Activated CD8-positive, alpha-beta memory T cell treated with anti-CD3 and anti-CD28 coated beads for 36 hours (primary cell): ENCODE measurements at regions not wholly inside any gene's neighbourhood (a gene's known extent, or its start where the extent isn't known, plus 50 kb on each side); places are given as distances from the start of the nearest gene placed in this dataset.
"Not testable (repeated sequence)": the region's sequence is repeated elsewhere in the genome, so short reads cannot be mapped to it uniquely, and the experiment has no call there.

Experiments
- CTCF ChIA-PET: fragments of 350-600 bp; sonication (Branson Sonifier 250); formaldehyde crosslinking; loops from one replicate; lab custom pipeline; 2021; ENCODE audit warnings: antibody characterized with exemption; lab: Charles Lee
- POLR2A ChIA-PET: fragments of 350-600 bp; sonication (Branson Sonifier 250); formaldehyde crosslinking; loops from one replicate; lab custom pipeline; 2021; ENCODE audit warnings: antibody characterized with exemption; lab: Charles Lee

DNA sequence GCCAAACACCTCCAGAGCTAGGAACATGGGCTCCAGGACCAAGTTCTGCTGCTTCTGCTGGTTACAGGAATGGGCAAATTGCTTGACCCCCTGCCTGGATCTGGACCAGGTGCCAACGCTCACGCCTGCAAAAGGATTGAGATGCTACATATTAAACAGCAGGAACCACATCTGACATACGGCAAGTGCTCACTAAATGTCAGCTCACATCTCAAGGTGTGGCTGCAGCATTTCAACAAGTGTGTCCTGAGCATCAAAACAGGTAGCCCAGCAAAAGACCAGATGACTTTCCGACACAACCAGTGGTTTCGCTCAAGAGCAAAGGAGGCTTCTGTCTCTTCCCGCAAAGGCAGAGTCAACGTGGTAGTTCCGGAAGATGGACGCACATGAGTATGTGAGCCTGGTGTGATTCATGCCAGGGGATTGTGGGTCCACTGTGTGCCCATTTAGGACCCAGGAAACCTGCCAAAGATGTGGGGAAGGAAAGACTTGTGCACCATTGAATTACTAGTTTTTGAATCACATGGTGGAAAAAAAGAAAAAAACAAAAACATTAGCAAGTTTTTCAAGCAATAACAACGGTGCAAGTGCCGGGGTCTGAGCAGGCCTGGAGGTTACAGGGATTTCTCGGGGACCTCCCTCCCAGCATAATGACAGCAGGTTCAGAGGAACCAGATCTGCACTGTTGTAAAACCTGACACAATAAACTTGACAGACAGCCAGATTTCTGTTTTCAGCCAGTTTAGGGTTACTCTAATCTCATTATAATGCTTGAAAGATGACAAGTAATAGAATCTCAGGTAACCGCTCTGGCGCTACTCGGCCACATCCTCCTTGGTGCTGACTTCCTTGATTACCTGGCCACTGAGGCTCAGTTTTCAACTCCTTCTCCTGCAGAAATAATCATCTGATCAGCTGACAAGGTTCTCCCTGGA, 77.9 kb downstream of the SOX1 start:
- POLR2A ChIA-PET = no interaction called here
- CTCF ChIA-PET = no interaction called here

- CTCF ChIA-PET = no interaction called here
- POLR2A ChIA-PET = no interaction called here
Observed at GRCh38 chr13:112145551-112146360, 78.8 kb downstream of the SOX1 start.

DNA sequence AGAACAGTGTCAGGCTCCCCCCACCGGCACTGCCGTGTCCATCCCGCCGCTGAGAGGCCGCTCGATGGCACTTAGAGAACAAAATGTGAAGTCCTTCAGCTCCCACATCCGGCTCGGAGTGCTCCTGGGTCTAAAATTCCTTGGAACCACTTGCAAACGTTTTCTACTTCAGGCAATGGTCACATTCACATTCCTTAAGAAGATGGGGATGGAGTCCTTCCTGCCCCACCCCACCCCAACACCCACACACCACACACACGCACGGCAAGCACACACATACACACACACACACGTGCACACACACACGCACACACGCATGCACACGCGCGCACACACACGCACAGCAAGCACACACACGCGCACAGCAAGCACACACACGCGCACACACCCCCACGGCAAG, 83.4 kb downstream of the SOX1 start:
- ChIA-PET CTCF (no interaction called here), POLR2A (no interaction called here)

DNA sequence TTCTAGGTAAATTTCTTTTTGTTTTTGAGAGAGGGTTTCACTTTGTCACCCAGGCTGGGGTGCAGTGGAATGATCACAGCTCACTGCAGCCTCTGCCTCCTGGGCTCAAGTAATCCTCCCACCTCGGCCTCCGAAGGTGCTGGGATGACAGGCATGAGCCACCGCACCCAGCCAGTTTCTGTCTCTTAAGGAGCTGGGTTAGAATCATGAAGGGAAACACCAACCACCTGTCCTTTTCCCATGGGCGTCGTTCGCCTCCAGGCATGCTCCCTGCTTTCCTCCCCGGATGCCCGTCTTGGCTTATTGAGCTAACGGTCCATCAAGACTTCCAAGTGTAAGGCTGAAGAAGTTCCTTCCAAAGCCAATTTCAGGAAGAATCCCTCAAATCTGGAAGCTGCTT, 85.9 kb downstream of the SOX1 start:
- ChIA-PET POLR2A (no interaction called here), CTCF (no interaction called here)

DNA sequence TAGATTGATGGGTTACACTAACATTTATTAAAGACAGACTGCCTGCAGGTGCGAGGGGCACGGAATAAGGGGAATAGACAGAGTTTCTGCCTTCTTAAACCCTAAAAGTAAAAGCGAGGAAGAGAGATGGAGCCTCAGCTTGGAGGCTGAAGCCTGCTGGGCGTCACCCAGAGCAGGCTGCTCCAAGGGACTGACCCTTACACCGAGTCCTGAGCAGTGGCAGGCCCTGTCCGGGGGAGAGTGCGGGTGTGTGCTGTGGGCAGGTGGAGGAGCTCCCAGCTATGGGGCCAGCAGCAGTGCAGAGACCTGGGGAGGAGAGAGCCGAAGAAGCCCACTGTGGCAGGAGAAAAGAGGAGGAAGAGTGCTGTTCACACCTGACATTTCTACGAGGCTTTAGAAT, 86.4 kb downstream of the SOX1 start:
- POLR2A ChIA-PET = no interaction called here
- CTCF ChIA-PET = no interaction called here

DNA sequence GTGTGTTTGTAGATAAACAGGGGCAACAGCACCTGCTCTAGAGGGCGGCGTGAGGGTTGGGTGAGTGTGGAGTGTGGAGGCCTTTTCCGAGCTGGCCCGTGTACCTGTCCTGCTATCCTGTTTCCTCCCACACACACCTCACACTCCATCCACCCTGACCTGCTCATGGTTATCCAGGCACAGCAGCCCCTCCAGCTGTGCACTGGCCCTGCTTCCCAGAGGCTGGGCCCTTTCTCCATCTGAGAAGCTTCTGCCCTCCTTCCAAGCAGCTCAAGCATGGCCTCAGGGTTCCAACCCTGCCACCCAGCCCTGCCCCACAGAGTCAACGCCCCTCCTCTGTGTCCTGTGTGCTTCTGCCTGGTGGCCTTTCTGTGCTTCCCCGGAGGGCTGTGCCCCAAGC, 86.9 kb downstream of the SOX1 start:
- CTCF ChIA-PET = no interaction called here
- POLR2A ChIA-PET = no interaction called here

- CTCF ChIA-PET = no interaction called here
- POLR2A ChIA-PET = no interaction called here
Observed at GRCh38 chr13:112154301-112155060, 87.5 kb downstream of the SOX1 start.

DNA sequence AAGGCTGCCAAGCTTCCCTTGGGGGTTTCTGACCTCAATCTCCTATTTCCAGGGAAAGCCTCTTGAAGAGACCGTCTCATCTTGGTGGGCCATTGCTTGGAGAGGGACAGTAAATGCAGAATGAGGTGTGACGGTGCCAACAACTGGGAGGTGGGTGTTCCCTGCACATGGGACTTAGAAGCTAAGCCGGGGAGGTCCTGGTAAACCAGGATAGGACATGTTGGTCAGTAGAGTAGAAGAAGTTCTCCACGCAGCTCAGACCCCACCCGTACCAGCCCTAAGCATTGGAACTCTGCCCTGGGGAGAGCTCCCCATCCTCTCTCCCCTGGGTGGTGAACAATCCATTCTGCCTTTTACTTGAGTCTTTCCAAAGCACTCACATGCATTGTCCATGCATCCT, 92.0 kb downstream of the SOX1 start:
- CTCF ChIA-PET = no interaction called here

DNA sequence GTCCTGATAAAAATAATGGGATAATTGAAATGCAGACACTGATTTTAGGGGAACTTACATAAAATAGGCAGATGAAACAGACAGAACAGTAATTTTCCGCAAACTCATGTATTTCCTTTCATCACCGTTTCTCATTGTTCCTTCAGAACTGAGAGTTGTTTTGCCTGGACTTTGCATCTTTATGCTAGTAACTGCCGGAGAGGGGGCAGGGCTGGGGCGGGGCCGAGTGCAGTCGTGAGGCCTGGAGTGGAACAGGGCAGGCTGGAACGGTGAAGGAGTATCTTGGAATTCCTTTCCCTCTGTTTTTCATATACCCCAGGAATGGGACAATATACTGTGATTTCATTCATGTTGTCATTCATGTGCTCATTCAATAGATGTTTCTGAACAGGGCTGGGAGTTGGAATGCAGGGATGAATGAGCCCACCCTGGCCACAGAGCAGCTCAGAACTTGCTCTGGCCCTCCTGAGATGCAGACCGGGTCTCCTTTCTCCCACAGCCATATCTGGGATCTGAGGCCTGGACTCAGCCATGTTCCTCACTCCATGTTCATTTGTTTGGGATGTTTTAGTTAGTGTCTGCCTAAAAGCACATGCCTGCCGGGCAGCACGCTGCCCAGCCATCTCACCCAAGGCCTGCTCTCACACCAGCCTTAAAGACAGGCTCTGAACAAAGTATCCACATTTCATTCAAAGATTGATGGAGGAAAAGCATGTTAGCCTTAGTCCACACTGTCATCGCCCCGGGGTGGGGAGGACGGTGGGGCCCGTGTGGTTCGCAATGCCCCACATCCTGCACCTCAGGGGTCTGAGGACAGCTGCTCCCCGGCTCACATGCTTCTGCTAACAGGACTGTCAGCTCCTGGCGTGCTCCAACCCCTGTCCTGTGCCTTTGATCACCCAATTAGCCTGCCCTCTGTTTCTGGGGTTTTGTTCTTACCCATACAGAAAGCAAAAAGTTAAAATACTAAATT, 92.9 kb downstream of the SOX1 start:
- ChIA-PET CTCF (no interaction called here), POLR2A (no interaction called here)

More for the DNA sequence above, 92.0 kb downstream of the SOX1 start:
- POLR2A ChIA-PET = no interaction called here

- ChIA-PET CTCF (no interaction called here), POLR2A (no interaction called here)
Observed at GRCh38 chr13:112160558-112160957, 93.6 kb downstream of the SOX1 start.

GRCh38 chr13:112161521-112162301, 94.8 kb downstream of the SOX1 start:
- ChIA-PET POLR2A (no interaction called here), CTCF (no interaction called here)

DNA sequence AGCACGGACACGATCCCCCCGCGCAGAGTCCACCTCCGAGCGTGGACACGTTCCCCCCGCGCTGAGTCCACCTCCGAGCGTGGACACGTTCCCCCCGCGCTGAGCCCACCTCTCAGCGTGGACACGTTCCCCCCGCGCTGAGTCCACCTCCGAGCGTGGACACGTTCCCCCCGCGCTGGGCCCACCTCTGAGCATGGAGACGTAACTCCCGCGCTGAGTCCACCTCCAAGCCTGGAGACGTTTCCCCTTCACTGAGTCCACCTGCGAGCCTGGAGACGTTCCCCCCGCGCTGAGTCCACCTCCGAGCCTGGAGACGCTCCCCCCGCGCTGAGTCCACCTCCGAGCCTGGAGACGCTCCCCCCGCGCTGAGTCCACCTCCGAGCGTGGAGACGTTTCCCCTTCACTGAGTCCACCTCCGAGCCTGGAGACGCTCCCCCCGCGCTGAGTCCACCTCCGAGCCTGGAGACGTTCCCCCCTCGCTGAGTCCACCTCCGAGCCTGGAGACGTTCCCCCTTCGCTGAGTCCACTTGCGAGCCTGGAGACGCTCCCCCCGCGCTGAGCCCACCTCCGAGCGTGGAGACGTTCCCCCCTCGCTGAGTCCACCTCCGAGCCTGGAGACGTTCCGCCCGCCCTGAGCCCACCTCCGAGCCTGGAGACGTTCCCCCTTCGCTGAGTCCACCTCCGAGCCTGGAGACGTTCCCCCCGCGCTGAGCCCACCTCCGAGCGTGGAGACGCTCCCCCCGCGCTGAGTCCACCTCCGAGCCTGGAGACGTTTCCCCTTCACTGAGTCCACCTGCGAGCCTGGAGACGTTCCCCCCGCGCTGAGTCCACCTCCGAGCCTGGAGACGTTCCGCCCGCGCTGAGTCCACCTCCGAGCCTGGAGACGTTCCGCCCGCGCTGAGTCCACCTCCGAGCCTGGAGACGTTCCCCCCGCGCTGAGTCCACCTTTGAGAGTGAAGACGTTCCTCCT, 97.0 kb downstream of the SOX1 start:
- CTCF ChIA-PET, POLR2A ChIA-PET: not testable (repeated sequence)

DNA sequence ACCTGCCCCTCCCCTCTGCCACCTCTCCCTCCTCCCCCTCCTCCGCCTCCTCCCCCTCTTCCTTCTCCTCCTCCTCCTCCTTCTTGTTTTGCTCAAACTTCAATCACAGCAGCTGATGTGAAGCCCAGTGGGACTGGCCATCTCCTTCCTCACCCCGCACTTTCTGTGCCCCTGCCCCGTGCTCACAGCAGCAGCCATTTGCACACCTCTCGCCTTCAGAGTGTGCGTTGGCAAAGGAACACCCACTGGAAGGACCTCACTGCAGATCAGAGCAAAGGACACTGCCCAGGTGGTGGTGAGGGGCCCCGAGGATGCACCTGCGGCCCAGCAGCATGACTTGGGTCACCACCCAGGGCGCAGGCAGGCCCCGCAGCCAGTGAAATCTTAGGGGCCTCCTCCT, 98.8 kb downstream of the SOX1 start:
- ChIA-PET CTCF (no interaction called here), POLR2A (no interaction called here)

DNA sequence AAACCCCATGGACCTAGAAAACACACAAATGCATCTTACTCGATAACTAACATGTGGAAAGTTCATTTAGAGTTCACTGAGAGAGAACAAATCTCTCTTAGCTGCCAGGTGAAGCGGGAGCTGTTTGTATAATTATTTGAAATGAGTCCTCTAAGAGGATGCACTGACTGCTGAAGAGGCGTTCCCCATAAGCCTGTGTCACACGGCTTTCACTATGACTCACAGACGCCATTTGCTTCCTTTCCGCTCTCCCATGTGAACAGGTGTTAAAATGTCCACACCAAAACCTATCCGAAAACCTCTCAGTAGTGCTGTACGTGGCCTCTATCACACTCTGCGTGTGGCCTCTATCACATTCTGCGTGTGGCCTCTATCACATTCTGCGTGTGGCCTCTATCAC, 101.8 kb downstream of the SOX1 start:
- ChIA-PET POLR2A (no interaction called here), CTCF (no interaction called here)

DNA sequence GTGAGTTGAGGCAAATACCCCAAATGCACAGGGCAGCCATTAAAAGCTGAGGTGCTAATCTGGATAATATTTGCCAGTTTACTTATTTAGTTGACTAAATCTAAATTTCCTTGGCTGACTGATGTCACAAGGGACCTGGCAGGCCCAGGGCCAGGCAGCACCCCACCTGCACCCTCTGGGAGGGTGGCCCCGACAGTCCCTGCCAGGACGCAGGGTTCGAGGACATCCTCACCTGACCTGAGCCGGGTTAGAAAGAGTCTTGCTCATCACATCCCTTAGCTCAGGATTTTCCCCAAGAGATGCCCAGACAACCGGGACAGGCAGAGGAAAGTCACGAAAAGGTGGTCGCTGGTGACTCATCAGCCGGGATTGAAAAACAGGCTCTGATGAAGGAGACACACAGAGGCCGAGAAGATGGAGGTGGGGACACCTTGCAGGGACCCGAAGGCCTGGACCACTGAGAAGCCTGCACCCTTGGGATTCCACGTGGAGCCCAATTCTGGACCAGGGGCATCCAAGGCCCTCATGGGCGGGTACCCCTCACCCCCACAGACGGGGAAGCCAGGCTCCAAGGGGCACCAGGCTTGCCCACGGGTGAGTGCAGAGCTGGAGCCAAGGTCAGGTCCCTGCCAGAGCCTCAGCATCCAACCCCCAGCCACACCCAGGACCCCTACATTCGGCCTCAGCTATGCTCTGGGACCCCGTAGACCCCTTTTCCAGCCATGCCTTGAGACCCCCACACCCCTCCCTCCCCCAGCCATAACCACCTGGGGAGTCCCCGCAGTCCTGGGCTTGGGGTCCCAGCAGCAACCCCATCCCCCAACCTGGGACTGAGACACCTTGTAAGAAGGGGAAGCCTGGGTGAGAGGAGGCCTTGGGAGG, 103.2 kb downstream of the SOX1 start:
- ChIA-PET CTCF (no interaction called here), POLR2A (no interaction called here)
